HG02610 (cell line): ENCODE measurements at regions not wholly inside any gene's neighbourhood (a gene's known extent, or its start where the extent isn't known, plus 50 kb on each side); places are given as distances from the start of the nearest gene placed in this dataset.

Source experiments
- ATAC-seq: cut with Tn5 transposase; IDR thresholded peaks from one replicate; pipeline ENCODE4 v1.9.1; 2021; ENCODE audit warnings: mild to moderate bottlenecking, moderate library complexity; ENCODE audit not compliant: unreplicated experiment

- peak; percentile 68 for ATAC-seq
These were observed 401.2 kb downstream of the GALR1 start for GRCh38 chr18:77650799-77651385.

- ATAC-seq, result no peak
These were observed 401.8 kb downstream of the GALR1 start for GRCh38 chr18:77651441-77651840.

- no peak for ATAC-seq
These were observed 404.1 kb downstream of the GALR1 start for GRCh38 chr18:77653792-77654191.

GRCh38 chr18:77654302-77654701 lies 404.7 kb downstream of the GALR1 start:
- ATAC-seq, result no peak

GRCh38 chr18:77657651-77658298 lies 408.1 kb downstream of the GALR1 start:
- ATAC-seq, result no peak

- no peak for ATAC-seq
These were observed 408.6 kb downstream of the GALR1 start for GRCh38 chr18:77658299-77658662.

- no peak for ATAC-seq
These were observed 409.3 kb downstream of the GALR1 start for GRCh38 chr18:77658751-77659448.

- no peak for ATAC-seq
These were observed 417.0 kb downstream of the GALR1 start for GRCh38 chr18:77666613-77667012.

- ATAC-seq, result no peak
These were observed 418.6 kb downstream of the GALR1 start for GRCh38 chr18:77668219-77668618.

- no peak for ATAC-seq
These were observed 419.7 kb downstream of the GALR1 start for GRCh38 chr18:77669331-77669730.

GRCh38 chr18:77671456-77672167 lies 422.0 kb downstream of the GALR1 start:
- no peak for ATAC-seq

- ATAC-seq, result no peak
These were observed 427.3 kb downstream of the GALR1 start for GRCh38 chr18:77676910-77677309.

- ATAC-seq, result no peak
These were observed 427.9 kb downstream of the GALR1 start for GRCh38 chr18:77677536-77677935.

- ATAC-seq, result no peak
These were observed 430.2 kb downstream of the GALR1 start for GRCh38 chr18:77679869-77680268.

- no peak for ATAC-seq
These were observed 450.4 kb downstream of the GALR1 start for GRCh38 chr18:77700051-77700450.

- no peak for ATAC-seq
These were observed 452.3 kb downstream of the GALR1 start for GRCh38 chr18:77701977-77702376.

GRCh38 chr18:77702686-77703085 lies 453.0 kb downstream of the GALR1 start:
- ATAC-seq, result no peak

GRCh38 chr18:77705301-77705700 lies 455.7 kb downstream of the GALR1 start:
- ATAC-seq, result no peak

GRCh38 chr18:77708826-77709506 lies 459.3 kb downstream of the GALR1 start:
- peak; percentile 91 for ATAC-seq

GRCh38 chr18:77711096-77711495 lies 461.4 kb downstream of the GALR1 start:
- no peak for ATAC-seq

GRCh38 chr18:77714716-77715115 lies 465.1 kb downstream of the GALR1 start:
- ATAC-seq, result no peak
